ENCODE measurements at regions not wholly inside any gene's neighbourhood (a gene's known extent, or its start where the extent isn't known, plus 50 kb on each side); places are given as distances from the start of the nearest gene placed in this dataset.

DNA sequence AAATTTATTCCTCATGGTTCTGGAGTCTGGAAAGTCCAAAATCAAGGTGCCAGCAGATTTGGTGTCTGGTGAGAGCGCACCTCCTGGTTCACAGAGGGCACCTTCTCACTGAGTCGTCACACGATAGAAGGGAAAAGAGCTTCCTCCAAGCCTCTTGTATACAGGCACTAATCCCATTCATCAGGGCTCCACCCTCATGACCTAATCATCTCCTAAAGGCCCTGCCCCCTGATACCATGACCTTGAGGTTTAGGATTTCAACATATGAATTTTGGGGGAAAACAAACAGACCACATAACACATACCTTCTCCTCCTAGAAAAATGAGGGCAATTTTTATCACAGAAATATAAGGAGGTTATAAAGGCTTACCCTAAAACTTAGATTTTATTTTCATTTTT is 88.0 kb upstream of the NFIA start:
- Histone ChIP-seq H3K27ac (ENCODE audit: low read depth, low read length) (no peak overlapping the region), H2AFZ (ENCODE audit: low read depth, low read length, severe bottlenecking) (no peak overlapping the region), H3K4me3 (ENCODE audit: insufficient read depth, low read length, poor library complexity, severe bottlenecking) (no peak overlapping the region), H3K9ac (ENCODE audit: low read length) (no peak overlapping the region), H3K36me3 (ENCODE audit: low read length) (no peaks in the 10 kb centered on the region), H4K20me1 (ENCODE audit: low read depth, low read length) (no peaks in the 10 kb centered on the region), H3K4me2 (ENCODE audit: low read depth, low read length, poor library complexity, severe bottlenecking) (no peak overlapping the region), H3F3A (ENCODE audit: insufficient read depth) (no peaks in the 10 kb centered on the region), H3K27me3 (ENCODE audit: low read length) (no peaks in the 10 kb centered on the region), H3K9me2 (replicated peaks; ENCODE audit: insufficient read depth, low read length) (no peaks in the 10 kb centered on the region), H3K79me2 (ENCODE audit: insufficient read depth, low read length) (no peaks in the 10 kb centered on the region), H3K9me3 (ENCODE audit: insufficient read depth, low read length) (no peaks in the 10 kb centered on the region)
- no peak for TF ChIP-seq EZH2phosphoT487 (conservative IDR thresholded peaks at IDR 0.05; ENCODE audit: low read length)
- TF ChIP-seq, protein P1, sequence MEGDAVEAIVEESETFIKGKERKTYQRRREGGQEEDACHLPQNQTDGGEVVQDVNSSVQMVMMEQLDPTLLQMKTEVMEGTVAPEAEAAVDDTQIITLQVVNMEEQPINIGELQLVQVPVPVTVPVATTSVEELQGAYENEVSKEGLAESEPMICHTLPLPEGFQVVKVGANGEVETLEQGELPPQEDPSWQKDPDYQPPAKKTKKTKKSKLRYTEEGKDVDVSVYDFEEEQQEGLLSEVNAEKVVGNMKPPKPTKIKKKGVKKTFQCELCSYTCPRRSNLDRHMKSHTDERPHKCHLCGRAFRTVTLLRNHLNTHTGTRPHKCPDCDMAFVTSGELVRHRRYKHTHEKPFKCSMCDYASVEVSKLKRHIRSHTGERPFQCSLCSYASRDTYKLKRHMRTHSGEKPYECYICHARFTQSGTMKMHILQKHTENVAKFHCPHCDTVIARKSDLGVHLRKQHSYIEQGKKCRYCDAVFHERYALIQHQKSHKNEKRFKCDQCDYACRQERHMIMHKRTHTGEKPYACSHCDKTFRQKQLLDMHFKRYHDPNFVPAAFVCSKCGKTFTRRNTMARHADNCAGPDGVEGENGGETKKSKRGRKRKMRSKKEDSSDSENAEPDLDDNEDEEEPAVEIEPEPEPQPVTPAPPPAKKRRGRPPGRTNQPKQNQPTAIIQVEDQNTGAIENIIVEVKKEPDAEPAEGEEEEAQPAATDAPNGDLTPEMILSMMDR (IDR thresholded peaks at IDR 0.05; ENCODE audit: insufficient read depth, low read length, poor library complexity, severe bottlenecking) = no peak

DNA sequence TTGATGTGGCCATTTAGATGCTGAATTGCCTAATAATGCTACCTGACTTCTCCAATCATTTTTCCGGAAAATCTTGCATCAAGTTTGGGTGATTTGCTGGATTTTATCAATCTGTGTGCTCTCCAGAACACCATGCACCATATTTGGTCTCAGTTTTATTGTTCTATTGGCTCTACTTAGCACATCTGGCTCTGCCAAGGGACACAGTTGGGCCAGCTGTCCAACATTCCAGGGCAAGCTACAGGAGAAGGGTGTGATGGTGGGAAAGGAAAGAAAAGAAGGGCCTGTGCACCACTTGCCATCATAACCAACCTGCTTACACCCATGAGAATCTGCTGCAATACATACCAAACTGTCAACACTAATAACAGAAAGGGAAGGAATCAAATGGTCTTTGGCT is 90.2 kb upstream of the NFIA start:
- Histone ChIP-seq H3K79me2 (ENCODE audit: insufficient read depth, low read length) (no peaks in the 10 kb centered on the region), H3K27me3 (ENCODE audit: low read length) (no peaks in the 10 kb centered on the region), H3K9ac (ENCODE audit: low read length) (no peak overlapping the region), H3K4me3 (ENCODE audit: insufficient read depth, low read length, poor library complexity, severe bottlenecking) (no peak overlapping the region), H3K9me2 (replicated peaks; ENCODE audit: insufficient read depth, low read length) (no peaks in the 10 kb centered on the region), H4K20me1 (ENCODE audit: low read depth, low read length) (no peaks in the 10 kb centered on the region), H3K27ac (ENCODE audit: low read depth, low read length) (no peak overlapping the region), H3K9me3 (ENCODE audit: insufficient read depth, low read length) (no peaks in the 10 kb centered on the region), H3F3A (ENCODE audit: insufficient read depth) (no peaks in the 10 kb centered on the region), H3K36me3 (ENCODE audit: low read length) (no peaks in the 10 kb centered on the region), H3K4me2 (ENCODE audit: low read depth, low read length, poor library complexity, severe bottlenecking) (no peak overlapping the region), H2AFZ (ENCODE audit: low read depth, low read length, severe bottlenecking) (no peak overlapping the region)
- TF ChIP-seq, protein P1 (IDR thresholded peaks at IDR 0.05; ENCODE audit: insufficient read depth, low read length, poor library complexity, severe bottlenecking) = no peak
- no peak for TF ChIP-seq EZH2phosphoT487 (conservative IDR thresholded peaks at IDR 0.05; ENCODE audit: low read length)

DNA sequence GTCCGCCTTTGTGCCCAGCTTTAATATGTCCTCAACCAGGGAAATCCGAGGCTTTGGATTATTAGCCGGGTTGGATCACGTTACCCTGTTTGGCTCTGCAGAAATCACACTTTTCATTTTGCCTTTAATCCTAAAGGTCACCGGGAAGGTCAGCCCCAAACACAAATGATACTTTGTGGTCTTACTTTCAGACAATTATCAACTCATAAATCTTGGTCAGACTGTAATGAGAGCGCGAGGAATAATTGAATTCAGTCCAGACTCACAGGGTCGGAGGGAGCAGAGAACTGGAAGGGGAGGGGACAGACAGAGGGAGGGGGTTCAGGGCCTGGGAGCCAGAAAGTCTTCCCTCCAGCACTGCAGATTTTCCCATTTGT is 91.7 kb upstream of the NFIA start:
- H3K79me2 ChIP-seq (ENCODE audit: insufficient read depth, low read length) = no peaks in the 10 kb centered on the region
- no peak overlapping the region for H3K27ac ChIP-seq (ENCODE audit: low read depth, low read length)
- no peaks in the 10 kb centered on the region for H3K9me2 ChIP-seq (replicated peaks; ENCODE audit: insufficient read depth, low read length)
- no peaks in the 10 kb centered on the region for H3K36me3 ChIP-seq (ENCODE audit: low read length)
- no peak for TF ChIP-seq EZH2phosphoT487 (conservative IDR thresholded peaks at IDR 0.05; ENCODE audit: low read length)
- TF ChIP-seq, protein P1 (IDR thresholded peaks at IDR 0.05; ENCODE audit: insufficient read depth, low read length, poor library complexity, severe bottlenecking) = no peak
- no peak overlapping the region for H3K9ac ChIP-seq (ENCODE audit: low read length)
- H4K20me1 ChIP-seq (ENCODE audit: low read depth, low read length) = no peaks in the 10 kb centered on the region
- no peak overlapping the region for H3K4me3 ChIP-seq (ENCODE audit: insufficient read depth, low read length, poor library complexity, severe bottlenecking)
- no peak overlapping the region for H3K4me2 ChIP-seq (ENCODE audit: low read depth, low read length, poor library complexity, severe bottlenecking)
- no peak overlapping the region for H2AFZ ChIP-seq (ENCODE audit: low read depth, low read length, severe bottlenecking)
- no peaks in the 10 kb centered on the region for H3F3A ChIP-seq (ENCODE audit: insufficient read depth)
- H3K27me3 ChIP-seq (ENCODE audit: low read length) = no peaks in the 10 kb centered on the region
- no peaks in the 10 kb centered on the region for H3K9me3 ChIP-seq (ENCODE audit: insufficient read depth, low read length)

All from SU-DHL-6 (cell line).